ENCODE measurements at regions not wholly inside any gene's neighbourhood (a gene's known extent, or its start where the extent isn't known, plus 50 kb on each side); places are given as distances from the start of the nearest gene placed in this dataset.

GRCh38 chr16:8053437-8053836, 536.9 kb downstream of the TMEM114 start:
- Histone ChIP-seq H3K36me3 (ENCODE audit: insufficient read depth, low read length) (no peaks in the 10 kb centered on the region), H3K4me1 (ENCODE audit: insufficient read depth, low read length) (no peaks in the 10 kb centered on the region), H3K4me3 (ENCODE audit: low read length) (no peak overlapping the region), H3K27me3 (ENCODE audit: control insufficient read depth in 1 of 2, insufficient read depth in 2 of 2, low read length in 2 of 2) (no peaks in the 10 kb centered on the region), H3K27ac (ENCODE audit: low read depth in 1 of 2, low read length in 2 of 2) (no peak overlapping the region), H3K9me3 (ENCODE audit: control insufficient read depth in 1 of 2, insufficient read depth in 1 of 2, low read length in 2 of 2) (no peaks in the 10 kb centered on the region)
- no peak for DNase-seq
- intact Hi-C loops (cut with DNase I, micrococcal nuclease) = no loop called here
- POLR2A ChIA-PET = no interaction called here
- TF ChIP-seq CTCF (IDR thresholded peaks at IDR 0.05) = no peak
- H3K36me3 Mint-ChIP-seq (ENCODE audit: low read depth) = no peaks in the 10 kb centered on the region
- H3K27me3 Mint-ChIP-seq = no peaks in the 10 kb centered on the region
- no peak overlapping the region for H3K27ac Mint-ChIP-seq
- H3K4me1 Mint-ChIP-seq (ENCODE audit: low read depth) = no peaks in the 10 kb centered on the region
- ATAC-seq (ENCODE audit: poor library complexity) = no peak
- H3K9me3 Mint-ChIP-seq = peaks cover 9% of the 10 kb centered on the region
- CTCF ChIA-PET = no interaction called here
- no peak overlapping the region for H3K4me3 Mint-ChIP-seq

GRCh38 chr16:8048433-8048832, 541.9 kb downstream of the TMEM114 start:
- no peaks in the 10 kb centered on the region for H3K27me3 Mint-ChIP-seq
- no peak for TF ChIP-seq CTCF (IDR thresholded peaks at IDR 0.05)
- no peak for DNase-seq
- Histone ChIP-seq H3K27ac (ENCODE audit: low read depth in 1 of 2, low read length in 2 of 2) (no peak overlapping the region), H3K4me1 (ENCODE audit: insufficient read depth, low read length) (no peaks in the 10 kb centered on the region), H3K27me3 (ENCODE audit: control insufficient read depth in 1 of 2, insufficient read depth in 2 of 2, low read length in 2 of 2) (no peaks in the 10 kb centered on the region), H3K9me3 (ENCODE audit: control insufficient read depth in 1 of 2, insufficient read depth in 1 of 2, low read length in 2 of 2) (peaks cover 0 to 10% of the 10 kb centered on the region in 2 experiments), H3K4me3 (ENCODE audit: low read length) (no peak overlapping the region), H3K36me3 (ENCODE audit: insufficient read depth, low read length) (no peaks in the 10 kb centered on the region)
- peaks cover 13% of the 10 kb centered on the region for H3K9me3 Mint-ChIP-seq
- no peaks in the 10 kb centered on the region for H3K36me3 Mint-ChIP-seq (ENCODE audit: low read depth)
- H3K4me3 Mint-ChIP-seq = no peak overlapping the region
- no peak overlapping the region for H3K27ac Mint-ChIP-seq
- no peaks in the 10 kb centered on the region for H3K4me1 Mint-ChIP-seq (ENCODE audit: low read depth)
- POLR2A ChIA-PET = no interaction called here
- no peak for ATAC-seq (ENCODE audit: poor library complexity)
- intact Hi-C loops (cut with DNase I, micrococcal nuclease) = no loop called here
- CTCF ChIA-PET = no interaction called here

GRCh38 chr16:8047736-8048135, 542.6 kb downstream of the TMEM114 start:
- Histone ChIP-seq H3K36me3 (ENCODE audit: insufficient read depth, low read length) (no peaks in the 10 kb centered on the region), H3K4me1 (ENCODE audit: insufficient read depth, low read length) (no peaks in the 10 kb centered on the region), H3K4me3 (ENCODE audit: low read length) (no peak overlapping the region), H3K27ac (ENCODE audit: low read depth in 1 of 2, low read length in 2 of 2) (no peak overlapping the region), H3K27me3 (ENCODE audit: control insufficient read depth in 1 of 2, insufficient read depth in 2 of 2, low read length in 2 of 2) (no peaks in the 10 kb centered on the region), H3K9me3 (ENCODE audit: control insufficient read depth in 1 of 2, insufficient read depth in 1 of 2, low read length in 2 of 2) (peaks cover 0 to 15% of the 10 kb centered on the region in 2 experiments)
- Mint-ChIP-seq H3K4me3 (no peak overlapping the region), H3K27me3 (no peaks in the 10 kb centered on the region), H3K4me1 (ENCODE audit: low read depth) (no peaks in the 10 kb centered on the region), H3K36me3 (ENCODE audit: low read depth) (no peaks in the 10 kb centered on the region), H3K27ac (no peak overlapping the region), H3K9me3 (peaks cover 12% of the 10 kb centered on the region)
- CTCF ChIA-PET = no interaction called here
- no peak for TF ChIP-seq CTCF (IDR thresholded peaks at IDR 0.05)
- ATAC-seq (ENCODE audit: poor library complexity) = no peak
- DNase-seq = no peak
- POLR2A ChIA-PET = no interaction called here
- intact Hi-C loops (cut with DNase I, micrococcal nuclease) = no loop called here

All from CD4-positive, alpha-beta T cell (primary cell).